Erythroblast (primary cell): ENCODE measurements at regions not wholly inside any gene's neighbourhood (a gene's known extent, or its start where the extent isn't known, plus 50 kb on each side); places are given as distances from the start of the nearest gene placed in this dataset.

ENCODE experiments used
- GATA1 ChIP-seq: IDR thresholded peaks from 2 replicates; pipeline ENCODE4 v1.6.1; 2011; ENCODE audit warnings: low read depth, mild to moderate bottlenecking, control low read depth, low read length, moderate library complexity
- POLR2A ChIP-seq: IDR thresholded peaks from 2 replicates; pipeline ENCODE4 v1.6.1; 2011; ENCODE audit warnings: mild to moderate bottlenecking, low read length

DNA sequence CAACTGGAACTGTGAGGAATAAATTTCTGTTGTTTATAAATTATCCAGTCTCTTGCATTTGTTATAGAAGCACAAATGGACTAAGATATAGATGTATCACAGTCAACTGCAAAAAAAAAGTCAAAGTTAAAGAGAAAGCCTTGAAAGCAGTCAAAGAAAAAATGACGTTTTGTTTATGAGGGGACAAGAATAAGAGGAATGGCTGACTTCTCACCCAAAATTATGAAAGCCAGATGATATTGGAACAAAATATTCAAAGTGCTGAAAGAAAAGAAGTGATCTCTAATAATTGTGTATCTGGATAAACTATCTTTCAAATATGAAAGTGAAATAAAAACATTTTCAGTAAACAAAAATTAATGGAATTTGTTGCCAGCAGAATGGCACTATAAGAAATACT is 171.8 kb upstream of the IGF1R start:
- TF ChIP-seq POLR2A (no peak), GATA1 (no peak)
